ENCODE measurements at regions not wholly inside any gene's neighbourhood (a gene's known extent, or its start where the extent isn't known, plus 50 kb on each side); places are given as distances from the start of the nearest gene placed in this dataset.

DNA sequence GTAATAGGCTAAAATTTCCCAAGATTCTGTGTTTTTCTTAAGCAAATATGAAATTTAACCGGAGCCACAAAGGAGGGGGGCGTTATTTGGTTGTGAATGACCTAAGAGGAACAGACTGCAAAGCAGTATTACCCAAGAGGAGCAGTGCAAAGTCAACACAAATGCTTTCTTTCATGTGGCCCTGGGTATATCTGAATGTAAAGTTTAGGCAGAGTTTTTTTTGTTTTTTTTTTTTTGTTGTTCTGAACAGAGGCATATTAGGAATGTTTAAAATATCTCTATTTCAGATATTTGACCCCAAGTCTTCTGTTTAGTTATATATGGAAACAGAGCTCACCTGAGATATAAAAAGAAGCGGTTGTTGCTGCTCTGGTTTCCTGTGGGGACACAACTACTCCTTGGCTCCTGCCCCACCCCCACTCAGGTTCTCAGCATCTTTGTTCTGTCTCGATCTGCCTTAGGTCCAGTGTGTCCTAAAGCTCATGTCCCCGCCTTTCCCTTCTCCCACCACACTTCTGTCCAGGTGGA is 220.7 kb downstream of the RFC3 start:
- no peak for DNase-seq (ENCODE audit: low read depth, low spot score)

DNA sequence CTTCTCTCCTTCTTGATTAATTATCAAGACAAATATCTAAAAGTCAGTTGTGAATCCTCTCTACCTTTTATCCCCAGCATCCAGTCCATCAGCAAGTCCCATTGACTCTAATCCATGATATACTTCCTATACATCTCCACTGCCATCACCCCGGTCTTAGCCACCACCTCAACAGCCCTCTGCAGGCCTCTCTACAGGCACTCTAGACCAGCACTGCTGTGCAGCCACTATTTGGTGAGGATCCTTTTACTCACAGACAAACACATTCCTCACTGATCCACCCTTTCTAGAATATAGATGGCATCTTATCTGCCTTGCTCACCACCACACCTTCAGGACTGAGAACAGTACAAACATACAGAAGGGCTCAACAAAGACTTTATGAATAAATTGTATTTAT is 221.7 kb downstream of the RFC3 start:
- no peak for DNase-seq (ENCODE audit: low read depth, low spot score)

DNA sequence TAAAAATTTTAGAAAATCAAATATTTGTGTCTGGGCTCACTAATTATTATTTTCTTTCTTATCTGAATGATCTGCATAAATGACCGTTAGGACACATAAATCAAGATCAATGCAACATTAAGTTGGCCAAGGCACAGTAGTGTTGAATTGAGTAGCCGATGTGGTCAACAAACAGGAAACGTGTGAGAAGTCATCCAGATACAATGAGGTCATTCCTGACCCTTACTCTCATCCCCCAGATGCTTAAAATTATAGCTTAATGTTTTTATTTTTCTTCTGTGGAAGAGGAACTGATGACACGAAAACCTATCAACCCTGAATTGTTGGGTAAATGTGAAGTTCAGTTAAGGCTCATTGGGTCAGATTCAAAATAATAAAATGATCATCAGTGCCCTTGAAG is 222.9 kb downstream of the RFC3 start:
- DNase-seq (ENCODE audit: low read depth, low spot score): no peak

DNA sequence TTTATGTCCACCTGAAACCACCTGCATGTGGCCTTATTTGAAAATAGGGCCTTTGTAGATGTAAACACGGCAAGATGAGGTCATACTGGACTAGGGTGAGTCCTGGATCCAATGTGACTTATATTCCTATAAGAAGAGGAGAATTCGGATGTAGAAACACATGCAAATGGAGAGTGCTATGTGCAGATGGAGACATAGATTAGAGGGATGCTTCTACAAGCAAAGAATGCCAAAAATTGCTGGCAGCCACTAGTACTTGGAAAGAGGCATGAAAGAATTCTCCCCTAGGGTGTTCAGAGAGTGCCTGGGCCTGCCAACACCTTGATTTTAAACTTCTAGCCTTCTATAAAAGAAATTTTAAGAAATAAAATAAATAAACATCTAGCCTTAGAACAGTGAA is 226.1 kb downstream of the RFC3 start:
- DNase-seq (ENCODE audit: low read depth, low spot score): no peak

GRCh38 chr13:34044660-34045080 is 226.7 kb downstream of the RFC3 start:
- no peak for DNase-seq (ENCODE audit: low read depth, low spot score)

DNA sequence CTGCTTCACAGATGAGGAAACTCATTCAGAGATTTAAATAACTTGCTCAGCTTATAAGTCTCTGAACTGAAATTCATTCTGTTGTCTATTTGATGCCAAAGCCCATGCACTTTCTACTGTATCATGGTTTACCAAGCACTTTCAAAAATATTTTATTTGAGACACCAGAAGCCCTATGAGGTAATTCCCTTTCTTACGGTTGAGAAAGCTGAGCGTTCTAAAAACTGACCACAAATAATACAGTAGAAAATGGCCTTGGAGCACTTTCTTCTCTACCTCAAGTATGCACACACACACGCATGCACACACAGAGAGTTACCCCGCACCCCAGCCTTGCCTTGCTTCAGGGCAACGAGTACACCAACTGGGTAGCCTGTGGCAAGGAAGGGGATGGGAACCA is 228.5 kb downstream of the RFC3 start:
- DNase-seq (ENCODE audit: low read depth, low spot score): no peak

- DNase-seq (ENCODE audit: low read depth, low spot score): no peak
These were observed 230.7 kb downstream of the RFC3 start for GRCh38 chr13:34048652-34049051.

DNA sequence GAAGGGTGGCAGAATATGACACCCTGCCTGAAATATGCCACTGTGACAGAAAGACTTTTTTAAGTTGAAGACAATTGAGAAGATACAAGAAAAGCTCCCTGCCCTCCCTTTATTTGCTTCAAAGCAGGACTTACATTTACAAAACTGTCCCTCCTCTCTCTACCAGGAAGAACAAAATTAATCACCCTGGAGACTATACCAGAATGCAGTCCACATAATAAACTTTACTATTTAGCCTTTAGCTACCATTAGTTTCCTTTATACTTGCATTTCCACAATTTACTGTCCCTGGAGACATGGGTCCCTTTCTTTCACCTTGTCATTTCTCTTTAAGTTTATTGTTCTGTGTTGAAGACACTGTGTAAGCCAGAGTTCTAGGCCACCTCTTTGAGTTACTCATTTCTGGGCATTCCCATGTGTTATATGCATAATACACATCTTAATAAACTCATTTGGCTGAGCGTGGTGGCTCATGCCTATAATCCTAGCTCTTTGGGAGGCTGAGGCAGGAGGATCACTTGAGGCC is 238.8 kb downstream of the RFC3 start:
- DNase-seq (ENCODE audit: low read depth, low spot score): no peak

DNA sequence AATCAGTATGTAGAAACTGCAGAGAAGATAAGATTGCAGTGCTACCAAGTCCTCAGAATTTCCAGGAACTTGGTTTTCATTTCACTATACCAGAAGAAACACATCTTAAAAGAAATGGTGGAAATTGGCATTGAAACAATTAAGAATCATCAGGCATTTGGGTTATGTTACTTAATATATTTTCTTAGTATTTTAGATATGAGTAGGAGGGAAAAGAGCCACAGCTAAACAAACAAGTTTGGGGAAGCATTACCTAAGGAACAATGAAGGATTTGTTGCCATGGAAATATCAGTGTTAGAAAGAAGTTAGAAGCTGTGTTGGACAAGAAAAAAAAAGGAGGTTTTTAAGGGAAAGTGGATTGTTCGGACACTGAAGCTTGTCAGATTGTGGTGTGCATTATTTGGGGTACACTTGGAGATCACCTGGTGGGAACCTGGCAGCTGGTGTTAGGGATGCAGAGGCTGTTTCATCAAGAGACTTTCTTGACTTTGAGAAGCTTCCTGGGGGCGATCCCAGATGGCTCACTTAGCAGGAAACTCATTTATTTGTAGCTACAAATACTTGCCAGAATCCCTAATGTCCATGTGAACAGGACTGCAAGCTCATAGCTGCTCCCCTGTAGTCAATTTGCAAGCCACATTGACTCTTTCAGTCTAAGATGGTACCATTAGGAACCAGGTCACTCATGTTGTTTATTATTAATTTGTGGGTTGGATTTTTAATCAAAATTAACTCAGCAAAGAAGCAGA is 246.7 kb downstream of the RFC3 start:
- peak; percentile 41 for DNase-seq (ENCODE audit: low read depth, low spot score)

- DNase-seq (ENCODE audit: low read depth, low spot score): no peak
These were observed 248.0 kb downstream of the RFC3 start for GRCh38 chr13:34065928-34066327.

DNA sequence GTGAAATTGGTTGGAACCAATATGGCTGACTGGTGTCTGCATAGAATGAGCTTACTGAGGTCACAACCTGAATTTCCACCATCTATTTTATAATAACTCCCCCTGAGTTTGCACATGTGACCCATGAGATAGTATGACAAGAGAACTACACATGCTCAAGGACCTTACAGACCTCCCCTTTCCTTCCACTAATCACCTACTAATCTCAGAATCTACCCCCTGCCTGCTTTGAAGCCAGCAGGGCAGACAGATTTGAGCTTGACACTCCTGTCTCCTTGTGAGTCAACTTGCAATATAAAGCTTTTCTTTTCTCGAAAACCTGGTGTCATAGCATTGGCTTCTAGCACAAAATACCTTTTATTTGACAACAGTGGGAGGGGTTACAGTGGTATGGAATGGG is 248.4 kb downstream of the RFC3 start:
- DNase-seq (ENCODE audit: low read depth, low spot score): no peak

- no peak for DNase-seq (ENCODE audit: low read depth, low spot score)
These were observed 252.1 kb downstream of the RFC3 start for GRCh38 chr13:34070006-34070405.

- no peak for DNase-seq (ENCODE audit: low read depth, low spot score)
These were observed 252.8 kb downstream of the RFC3 start for GRCh38 chr13:34070544-34071303.

GRCh38 chr13:34076319-34076718 is 258.4 kb downstream of the RFC3 start:
- no peak for DNase-seq (ENCODE audit: low read depth, low spot score)

- no peak for DNase-seq (ENCODE audit: low read depth, low spot score)
These were observed 259.2 kb downstream of the RFC3 start for GRCh38 chr13:34076943-34077703.

GRCh38 chr13:34078334-34078999 is 260.5 kb downstream of the RFC3 start:
- DNase-seq (ENCODE audit: low read depth, low spot score): no peak

DNA sequence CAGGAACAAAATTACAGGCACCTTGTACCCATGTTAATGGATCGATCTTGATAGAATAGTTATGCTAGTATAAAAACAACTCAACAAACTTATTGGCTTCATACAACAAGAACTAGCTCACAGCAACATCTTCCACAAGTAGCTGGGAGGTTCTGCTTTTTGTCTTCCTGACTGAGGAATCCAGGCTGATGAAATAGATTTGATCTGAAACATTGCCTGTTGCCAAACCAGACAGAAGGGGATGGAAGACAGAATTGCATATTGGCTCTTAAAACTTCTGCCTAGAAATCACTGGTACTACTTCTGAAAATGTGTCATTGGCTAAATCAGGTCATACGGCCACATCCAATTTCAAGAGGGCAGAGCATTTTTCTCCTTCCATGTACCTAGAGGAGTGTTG is 267.3 kb downstream of the RFC3 start:
- DNase-seq (ENCODE audit: low read depth, low spot score): no peak

DNA sequence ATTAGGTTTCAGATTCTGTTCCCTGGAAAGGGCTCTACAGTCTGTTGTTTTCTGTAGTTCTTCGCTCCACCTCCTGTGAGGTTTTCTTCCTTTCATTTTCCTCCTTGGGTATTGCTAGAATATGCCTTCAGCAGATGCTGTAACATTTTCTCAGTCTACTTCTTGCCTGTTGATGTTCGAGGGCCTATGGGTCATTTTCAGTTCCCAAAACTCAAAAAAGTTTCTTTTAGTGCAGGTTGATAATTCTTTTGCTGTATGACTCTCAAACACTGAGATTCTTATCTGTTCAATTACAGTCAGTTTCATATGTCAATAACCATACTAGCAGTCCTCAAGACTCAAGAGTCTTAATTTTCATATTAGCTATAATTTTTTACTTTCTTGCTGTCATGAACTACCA is 268.3 kb downstream of the RFC3 start:
- DNase-seq (ENCODE audit: low read depth, low spot score): no peak

- DNase-seq (ENCODE audit: low read depth, low spot score): no peak
These were observed 269.8 kb downstream of the RFC3 start for GRCh38 chr13:34087791-34088190.

- DNase-seq (ENCODE audit: low read depth, low spot score): no peak
These were observed 285.9 kb downstream of the RFC3 start for GRCh38 chr13:34103854-34104253.

GRCh38 chr13:34104853-34105252 is 286.9 kb downstream of the RFC3 start:
- no peak for DNase-seq (ENCODE audit: low read depth, low spot score)
